Hepatocyte (in vitro differentiated cells): ENCODE measurements at regions not wholly inside any gene's neighbourhood (a gene's known extent, or its start where the extent isn't known, plus 50 kb on each side); places are given as distances from the start of the nearest gene placed in this dataset.

Experiments used
- DNase-seq: peaks from one replicate; pipeline ENCODE4 v3.0.0-alpha.2; 2016; ENCODE audit warnings: low spot score
- H2AFZ ChIP-seq: fragments of 200-600 bp; sonication (generic); 2 replicates; pipeline ENCODE4 v1.6.0; 2016; ENCODE audit warnings: antibody characterized with exemption, mild to moderate bottlenecking
- H3K27ac ChIP-seq: fragments of 200-600 bp; sonication (generic); 2 replicates; pipeline ENCODE4 v1.5.1; 2016; ENCODE audit warnings: mild to moderate bottlenecking
- H3K27me3 ChIP-seq: fragments of 200-600 bp; sonication (generic); 2 replicates; pipeline ENCODE4 v1.6.1; 2016
- H3K36me3 ChIP-seq: fragments of 200-600 bp; sonication (generic); replicated peaks from 2 replicates; pipeline ENCODE4 v1.5.1; 2016; ENCODE audit warnings: low read depth; ENCODE audit not compliant: insufficient read depth
- H3K4me1 ChIP-seq: fragments of 200-600 bp; sonication (generic); 2 replicates; pipeline ENCODE4 v1.5.1; 2016; ENCODE audit warnings: mild to moderate bottlenecking, moderate library complexity; ENCODE audit not compliant: insufficient read depth
- H3K4me2 ChIP-seq: fragments of 200-600 bp; sonication (generic); 2 replicates; pipeline ENCODE4 v1.6.0; 2016
- H3K4me3 ChIP-seq: fragments of 200-600 bp; sonication (generic); 2 replicates; pipeline ENCODE4 v1.5.1; 2016; ENCODE audit warnings: mild to moderate bottlenecking
- H3K79me2 ChIP-seq: fragments of 200-600 bp; sonication (generic); 2 replicates; pipeline ENCODE4 v1.6.0; 2017; ENCODE audit warnings: mild to moderate bottlenecking
- H3K9me2 ChIP-seq: fragments of 200-600 bp; sonication (generic); replicated peaks from 2 replicates; pipeline ENCODE4 v1.6.0; 2017; ENCODE audit warnings: mild to moderate bottlenecking; ENCODE audit not compliant: insufficient read depth
- H3K9me3 ChIP-seq: fragments of 200-600 bp; sonication (generic); 2 replicates; pipeline ENCODE4 v1.5.1; 2016; ENCODE audit warnings: low read depth, mild to moderate bottlenecking
- H4K20me1 ChIP-seq: fragments of 200-600 bp; sonication (generic); 2 replicates; pipeline ENCODE4 v1.6.0; 2016; ENCODE audit warnings: mild to moderate bottlenecking; ENCODE audit not compliant: insufficient read depth, poor library complexity, severe bottlenecking
- CTCF ChIP-seq: fragments of 200-600 bp; sonication (generic); IDR thresholded peaks from 2 replicates; pipeline ENCODE4 v1.5.1; 2016; ENCODE audit warnings: antibody characterized with exemption, mild to moderate bottlenecking; ENCODE audit not compliant: poor library complexity
- EZH2 ChIP-seq: fragments of 200-600 bp; sonication (generic); IDR thresholded peaks from 2 replicates; pipeline ENCODE4 v1.6.1; 2016; ENCODE audit warnings: antibody characterized with exemption, mild to moderate bottlenecking, borderline replicate concordance
- EZH2phosphoT487 ChIP-seq: fragments of 200-600 bp; sonication (generic); IDR thresholded peaks from one replicate; pipeline ENCODE4 v1.6.1; 2018; ENCODE audit warnings: antibody characterized with exemption, mild to moderate bottlenecking, low read depth, moderate library complexity; ENCODE audit not compliant: unreplicated experiment, severe bottlenecking
- WGBS: methylation state at CpG from one replicate; pipeline ENCODE4 v1.1.6; 2016; ENCODE audit warnings: low lambda C conversion rate; ENCODE audit errors: missing lambda C conversion rate; 5-methylcytosine and 5-hydroxymethylcytosine counted together

- Histone ChIP-seq H3K9me3 (no peaks in the 10 kb centered on the region), H3K27me3 (no peaks in the 10 kb centered on the region), H3K27ac (no peak overlapping the region), H3K79me2 (no peaks in the 10 kb centered on the region), H3K36me3 (no peaks in the 10 kb centered on the region), H3K4me1 (peaks cover 7% of the 10 kb centered on the region), H4K20me1 (no peaks in the 10 kb centered on the region), H2AFZ (no peak overlapping the region), H3K4me3 (no peak overlapping the region), H3K9me2 (no peaks in the 10 kb centered on the region), H3K4me2 (no peak overlapping the region)
- DNase-seq: no peak
- TF ChIP-seq EZH2: no peak
- TF ChIP-seq CTCF: no peak
- TF ChIP-seq EZH2phosphoT487: no peak
- 77% methylated on average over 2 of the region's 2 CpGs for WGBS
Observed at GRCh38 chr7:47197486-47197885, 384.4 kb downstream of the TNS3 start.

- 89% methylated on average over 3 of the region's 3 CpGs for WGBS
- Histone ChIP-seq H2AFZ (no peak overlapping the region), H3K9me2 (no peaks in the 10 kb centered on the region), H3K4me1 (peaks cover 7% of the 10 kb centered on the region), H4K20me1 (no peaks in the 10 kb centered on the region), H3K36me3 (no peaks in the 10 kb centered on the region), H3K27ac (no peak overlapping the region), H3K4me2 (no peak overlapping the region), H3K27me3 (no peaks in the 10 kb centered on the region), H3K79me2 (no peaks in the 10 kb centered on the region), H3K9me3 (no peaks in the 10 kb centered on the region), H3K4me3 (no peak overlapping the region)
- no peak for DNase-seq
- no peak for TF ChIP-seq EZH2phosphoT487
- TF ChIP-seq CTCF: no peak
- no peak for TF ChIP-seq EZH2
Observed at GRCh38 chr7:47196737-47197136, 385.2 kb downstream of the TNS3 start.

- H3K4me1 ChIP-seq: peaks cover 7% of the 10 kb centered on the region
- H3K27me3 ChIP-seq: no peaks in the 10 kb centered on the region
- DNase-seq: no peak
- H3K9me3 ChIP-seq: no peaks in the 10 kb centered on the region
- H4K20me1 ChIP-seq: no peaks in the 10 kb centered on the region
- H2AFZ ChIP-seq: no peak overlapping the region
- TF ChIP-seq EZH2phosphoT487: no peak
- 85% methylated on average over 3 of the region's 3 CpGs for WGBS
- no peaks in the 10 kb centered on the region for H3K9me2 ChIP-seq
- H3K4me2 ChIP-seq: no peak overlapping the region
- H3K27ac ChIP-seq: no peak overlapping the region
- H3K79me2 ChIP-seq: no peaks in the 10 kb centered on the region
- H3K36me3 ChIP-seq: no peaks in the 10 kb centered on the region
- H3K4me3 ChIP-seq: no peak overlapping the region
Observed at GRCh38 chr7:47196106-47196645, 385.7 kb downstream of the TNS3 start.

- no peak overlapping the region for H3K4me2 ChIP-seq
- no peak for TF ChIP-seq EZH2
- no peak for TF ChIP-seq EZH2phosphoT487
- no peak for TF ChIP-seq CTCF
Observed at GRCh38 chr7:47195641-47196040, 386.3 kb downstream of the TNS3 start.

More at GRCh38 chr7:47195641-47196040, 386.3 kb downstream of the TNS3 start:
- no peaks in the 10 kb centered on the region for H3K36me3 ChIP-seq
- no peaks in the 10 kb centered on the region for H4K20me1 ChIP-seq
- no peak for DNase-seq
- no peaks in the 10 kb centered on the region for H3K27me3 ChIP-seq
- no peaks in the 10 kb centered on the region for H3K9me3 ChIP-seq
- H3K27ac ChIP-seq: no peak overlapping the region
- H3K79me2 ChIP-seq: no peaks in the 10 kb centered on the region
- H3K4me1 ChIP-seq: peaks cover 7% of the 10 kb centered on the region
- 90% methylated on average over 6 of the region's 6 CpGs for WGBS
- no peak overlapping the region for H3K4me3 ChIP-seq
- no peaks in the 10 kb centered on the region for H3K9me2 ChIP-seq
- H2AFZ ChIP-seq: no peak overlapping the region
